Stimulated activated CD4-positive, alpha-beta T cell treated with anti-CD3 and anti-CD28 coated beads, Interleukin-12 subunit alpha, Interleukin-12 subunit beta, amount 100 ng/mL, for 48 hours (primary cell): ENCODE measurements at regions not wholly inside any gene's neighbourhood (a gene's known extent, or its start where the extent isn't known, plus 50 kb on each side); places are given as distances from the start of the nearest gene placed in this dataset.

Source experiments
- DNase-seq, 3 donors: peaks; one replicate each; pipeline ENCODE4 v3.0.0-alpha.2; 2020; ENCODE audit warnings: low read depth in 2 of 3, low spot score in 1 of 3

GRCh38 chr2:40786636-40787035, 334.7 kb upstream of the SLC8A1 start:
- DNase-seq = no peak

- no peak for DNase-seq
These were observed 345.2 kb upstream of the SLC8A1 start for GRCh38 chr2:40797120-40797519.

DNA sequence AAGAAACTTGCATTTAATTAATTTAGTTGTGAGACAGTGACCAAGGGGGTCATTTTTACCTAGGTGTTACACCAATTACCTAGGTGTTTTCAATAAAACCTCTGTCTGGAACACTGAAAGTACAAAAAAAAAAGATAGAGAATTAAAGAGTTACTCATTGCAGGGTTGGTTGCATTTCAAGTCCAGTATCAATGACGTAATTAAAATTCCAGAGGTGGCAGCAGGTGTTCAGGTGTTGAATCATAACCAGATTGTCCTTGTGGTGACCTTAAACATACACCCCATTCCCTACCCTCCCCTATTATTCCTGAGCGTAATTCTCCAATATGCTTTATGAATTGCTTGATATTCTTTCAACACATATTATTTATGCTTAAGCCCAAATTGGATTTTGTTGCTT, 352.0 kb upstream of the SLC8A1 start:
- no peak for DNase-seq

GRCh38 chr2:40809156-40809555, 357.3 kb upstream of the SLC8A1 start:
- no peak for DNase-seq

- no peak for DNase-seq
These were observed 362.7 kb upstream of the SLC8A1 start for GRCh38 chr2:40814616-40815015.

DNA sequence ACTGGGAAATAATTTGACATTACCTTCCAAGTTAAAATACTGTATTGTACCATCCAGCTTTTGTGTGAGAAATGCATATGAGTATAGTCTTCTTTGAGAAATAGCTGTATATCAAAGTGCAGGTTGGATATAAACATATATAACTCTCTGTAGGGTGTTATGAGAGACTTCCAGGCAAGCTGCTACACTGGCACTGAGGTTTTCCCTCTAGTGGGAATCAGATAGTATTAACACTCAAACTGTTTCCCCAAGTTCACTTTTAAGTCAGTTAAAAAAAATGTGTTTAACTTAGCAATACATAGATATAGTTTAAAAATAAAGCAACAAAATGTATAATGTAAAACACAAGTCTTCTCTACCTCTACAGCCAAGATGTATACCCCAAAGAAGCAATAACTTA, 368.4 kb upstream of the SLC8A1 start:
- no peak for DNase-seq

GRCh38 chr2:40823478-40823877, 371.6 kb upstream of the SLC8A1 start:
- no peak for DNase-seq

DNA sequence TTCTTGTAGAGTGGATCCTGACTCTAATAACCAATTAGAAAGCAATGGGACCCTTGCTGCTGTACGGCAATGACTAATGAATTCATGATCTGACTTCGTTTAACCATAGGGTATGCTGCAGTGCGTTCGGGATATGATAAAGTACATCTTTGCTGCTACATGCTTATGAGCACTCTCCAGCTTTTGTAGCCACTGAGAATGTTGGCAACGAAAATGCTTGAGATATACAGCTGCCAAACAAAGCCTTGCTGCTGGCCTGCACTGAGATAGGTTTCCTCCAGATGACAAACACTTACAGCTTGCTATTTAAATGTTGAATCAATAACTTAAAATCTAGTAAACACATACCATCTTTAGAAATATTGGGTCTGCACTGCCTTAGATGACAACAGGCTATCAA, 372.4 kb upstream of the SLC8A1 start:
- DNase-seq = no peak

- DNase-seq = no peak
These were observed 375.5 kb upstream of the SLC8A1 start for GRCh38 chr2:40827392-40827791.

DNA sequence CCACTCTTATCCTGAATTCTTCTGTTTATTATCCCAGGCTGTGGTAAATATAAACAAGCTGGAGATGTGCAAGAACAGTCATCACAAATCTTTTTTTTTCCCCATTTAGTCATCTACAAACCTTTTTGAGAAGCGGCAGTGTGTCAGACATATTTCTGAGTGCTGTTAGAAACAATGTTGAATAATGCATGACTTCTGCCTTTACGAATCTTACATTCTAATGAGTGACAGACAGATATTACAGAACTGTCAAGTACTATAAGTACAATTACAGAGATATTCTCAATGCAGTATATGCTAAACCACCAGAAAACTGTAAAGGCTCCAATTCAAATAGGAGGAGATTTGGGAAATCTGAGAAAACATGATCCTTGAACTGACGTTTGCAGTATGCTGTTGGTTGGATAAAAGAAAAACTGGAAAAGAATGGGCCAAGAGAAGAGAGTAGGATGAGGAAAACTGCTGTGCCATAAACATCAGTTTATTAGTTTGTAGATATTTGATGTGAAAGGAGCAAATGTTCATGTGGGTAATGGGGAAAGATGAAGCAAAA, 379.5 kb upstream of the SLC8A1 start:
- DNase-seq = no peak

GRCh38 chr2:40841856-40842255, 390.0 kb upstream of the SLC8A1 start:
- DNase-seq = no peak

DNA sequence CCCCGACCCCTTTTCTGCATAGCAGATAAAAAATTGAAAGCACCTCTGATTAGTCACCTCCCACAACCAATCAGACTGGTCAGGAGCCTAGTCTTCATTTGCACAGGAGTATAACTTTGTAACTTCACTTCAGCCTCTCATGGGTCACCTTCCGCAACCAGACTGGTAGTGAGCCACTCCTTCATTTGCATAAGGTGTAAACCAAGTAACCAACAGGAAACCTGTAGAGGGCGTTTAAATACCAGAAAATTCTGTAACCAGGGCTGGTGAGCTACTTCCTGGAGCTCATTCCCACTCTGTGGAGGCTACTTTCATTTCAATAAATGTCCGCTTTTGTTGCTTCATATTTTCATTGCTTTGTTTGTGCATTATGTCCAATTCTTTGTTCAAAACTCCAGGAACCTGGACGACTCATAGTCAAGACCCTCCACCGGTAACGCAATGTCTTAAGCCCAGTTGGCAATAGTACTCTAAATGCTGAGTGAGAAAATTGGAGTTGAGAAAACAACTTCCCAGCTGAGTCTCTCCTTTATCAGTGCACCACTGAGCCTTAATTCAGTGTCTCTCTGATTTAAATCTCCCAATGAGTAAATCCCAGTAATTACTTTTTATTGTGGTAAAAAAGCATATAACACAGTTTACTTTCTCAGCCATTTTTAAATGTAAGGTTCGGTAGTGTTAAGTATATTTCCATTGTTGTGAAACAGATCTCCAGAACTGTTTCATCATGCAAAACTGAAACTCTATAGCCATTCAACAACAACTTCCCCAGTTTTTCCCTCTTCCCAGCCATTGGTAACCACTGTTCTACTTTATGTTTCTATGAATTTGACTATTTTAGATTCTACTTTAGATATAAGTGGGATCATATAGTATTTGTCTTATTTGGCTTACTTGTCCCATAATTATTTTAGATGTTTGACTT, 392.7 kb upstream of the SLC8A1 start:
- DNase-seq = no peak

GRCh38 chr2:40851661-40852060, 399.8 kb upstream of the SLC8A1 start:
- DNase-seq = no peak

DNA sequence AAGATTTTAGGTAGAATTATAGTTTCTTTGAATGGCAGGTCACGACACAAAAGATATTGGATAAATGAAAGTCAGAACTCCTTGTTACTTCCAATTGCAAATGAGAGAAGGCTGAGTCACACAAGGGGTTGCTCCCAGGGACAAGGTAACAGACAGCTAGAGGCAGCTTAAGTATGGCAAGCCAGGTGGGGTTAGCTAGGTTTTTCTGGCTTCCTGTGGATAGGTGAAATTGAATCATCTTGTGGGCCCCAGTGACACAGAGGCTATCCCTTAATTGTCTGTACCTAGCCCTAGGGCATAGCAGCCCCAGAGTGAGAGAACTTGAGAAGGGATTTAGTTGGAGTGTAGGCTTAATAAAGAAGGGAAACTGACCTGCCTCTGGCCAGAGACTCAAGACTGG, 407.7 kb upstream of the SLC8A1 start:
- DNase-seq = no peak

DNA sequence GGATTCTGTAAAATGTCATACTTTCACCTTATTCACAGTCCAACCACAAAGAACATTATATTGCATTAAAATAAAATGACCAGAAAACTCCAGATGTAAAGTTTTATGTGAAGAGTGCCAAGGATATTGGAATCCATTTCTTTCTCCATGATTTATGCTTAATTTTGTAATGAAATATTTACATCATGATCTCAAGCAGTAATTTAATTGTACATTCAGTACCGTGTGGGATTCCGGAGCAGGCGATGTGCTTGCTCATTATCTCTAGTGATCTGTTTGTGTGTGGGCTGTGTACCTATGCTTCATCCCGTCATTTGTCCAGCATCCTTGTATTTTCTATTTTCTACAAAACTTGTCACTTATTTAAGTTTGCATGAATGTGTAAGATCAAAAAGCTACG, 415.9 kb upstream of the SLC8A1 start:
- no peak for DNase-seq

GRCh38 chr2:40872580-40872979, 420.7 kb upstream of the SLC8A1 start:
- no peak for DNase-seq

- no peak for DNase-seq
These were observed 422.5 kb upstream of the SLC8A1 start for GRCh38 chr2:40874380-40874779.

DNA sequence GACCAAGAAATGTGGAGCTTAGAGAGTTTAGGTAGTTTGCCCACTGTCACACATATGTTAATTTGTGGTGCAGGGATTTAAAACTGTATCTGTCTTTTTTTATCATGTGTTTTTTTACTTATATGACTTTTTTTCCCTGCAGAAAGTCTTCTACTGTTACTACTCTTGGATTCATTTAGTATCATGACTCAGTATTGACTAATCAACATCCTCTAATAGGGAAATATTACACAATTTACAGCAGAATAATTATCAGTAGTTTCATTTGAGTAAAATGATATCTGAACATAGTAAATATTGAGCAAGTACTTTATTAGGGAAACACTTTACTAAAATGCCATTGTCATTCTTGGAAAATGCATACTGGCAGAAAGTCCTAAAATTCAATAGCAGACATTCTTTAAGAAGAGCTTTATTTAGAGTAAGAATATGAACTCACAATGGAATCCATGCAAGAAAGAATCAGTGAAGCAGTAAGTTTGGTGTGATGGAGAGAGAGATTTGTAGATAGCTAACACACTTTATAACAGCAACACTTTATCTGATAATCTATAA, 425.9 kb upstream of the SLC8A1 start:
- no peak for DNase-seq

DNA sequence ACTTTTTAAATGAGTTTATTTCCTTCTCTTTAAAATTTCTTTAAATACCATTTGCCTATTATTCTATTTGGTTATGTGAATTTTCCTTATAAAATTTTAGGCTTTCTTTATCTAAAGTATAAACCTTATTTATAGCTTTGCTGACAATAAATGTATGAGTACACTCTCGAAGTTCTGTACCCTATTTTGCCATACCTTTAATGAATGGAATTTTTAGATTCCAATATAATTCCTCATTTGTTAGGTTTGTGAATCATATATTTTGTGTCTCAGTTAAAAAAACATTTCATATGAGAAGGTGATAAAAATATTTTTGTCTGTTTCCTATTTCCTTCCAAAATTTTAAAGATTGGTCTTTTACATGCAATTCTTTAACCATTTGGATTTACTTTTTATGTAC, 427.4 kb upstream of the SLC8A1 start:
- DNase-seq = no peak

DNA sequence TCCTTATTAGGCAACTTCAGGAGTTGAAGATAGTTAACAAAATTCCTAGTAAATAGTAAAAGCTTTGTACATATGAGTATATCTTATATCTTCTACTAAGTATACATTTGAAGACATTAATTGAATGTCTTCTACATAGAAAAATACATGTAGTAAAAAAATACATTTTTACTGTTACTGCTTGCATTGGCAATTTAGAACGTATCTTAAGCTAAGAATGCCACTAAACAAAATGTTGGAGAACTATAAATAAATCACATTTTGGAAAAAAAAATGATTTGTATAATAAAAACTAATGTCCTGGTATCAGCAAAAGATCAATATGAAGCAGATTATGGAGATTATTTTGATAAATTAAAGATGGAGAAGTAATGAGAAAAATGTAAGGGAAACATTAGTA, 434.2 kb upstream of the SLC8A1 start:
- DNase-seq = no peak

GRCh38 chr2:40886655-40887054, 434.8 kb upstream of the SLC8A1 start:
- DNase-seq = no peak

DNA sequence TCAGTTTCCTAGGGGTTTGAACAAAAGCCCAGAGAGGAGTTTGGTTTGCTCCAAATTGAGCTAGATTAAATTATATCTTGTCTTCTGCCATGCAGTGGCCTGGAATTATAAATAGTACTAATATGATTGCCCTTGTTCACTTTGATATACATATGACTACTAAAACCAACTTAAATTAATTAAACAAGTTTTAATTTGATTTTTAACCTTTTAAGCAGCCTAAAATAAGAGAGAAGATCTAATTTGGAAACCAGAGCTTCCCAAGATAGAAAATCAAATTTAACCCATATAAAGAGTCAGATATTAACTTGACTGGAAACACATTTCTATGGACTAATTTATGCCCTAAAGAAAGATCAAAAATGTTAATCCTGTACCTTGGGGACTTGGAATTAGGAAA, 444.5 kb upstream of the SLC8A1 start:
- DNase-seq = no peak

GRCh38 chr2:40914666-40915065, 462.8 kb upstream of the SLC8A1 start:
- no peak for DNase-seq
